ENCODE measurements at regions not wholly inside any gene's neighbourhood (a gene's known extent, or its start where the extent isn't known, plus 50 kb on each side); places are given as distances from the start of the nearest gene placed in this dataset.

GRCh38 chr5:28903643-28904042 lies 1865.3 kb upstream of the CDH9 start:
- Histone ChIP-seq H2BK120ac (ENCODE audit: low read depth, low read length) (no peak overlapping the region), H2AK5ac (ENCODE audit: low read length, severe bottlenecking) (no peak overlapping the region), H3K4me1 (ENCODE audit: control insufficient read depth, insufficient read depth, low read depth, low read length) (no peaks in the 10 kb centered on the region), H3K4me2 (ENCODE audit: low read length, poor library complexity, severe bottlenecking) (no peak overlapping the region), H2BK12ac (ENCODE audit: low read length in 2 of 2) (no peak overlapping the region), H2AFZ (ENCODE audit: low read depth, low read length) (no peak overlapping the region), H4K91ac (ENCODE audit: low read length) (no peak overlapping the region), H3K4ac (ENCODE audit: low read depth in 1 of 2, low read length in 2 of 2) (no peak overlapping the region), H4K8ac (ENCODE audit: low read length) (no peak overlapping the region), H3K4me3 (ENCODE audit: insufficient read depth in 1 of 2, low read depth in 1 of 2, low read length in 2 of 2) (no peak overlapping the region), H3K27ac (ENCODE audit: low read length, poor library complexity, severe bottlenecking) (no peak overlapping the region), H3K36me3 (ENCODE audit: control insufficient read depth in 1 of 2, insufficient read depth in 2 of 2, low read depth in 1 of 2, low read length in 2 of 2) (no peaks in the 10 kb centered on the region), H3K14ac (ENCODE audit: low read length in 2 of 2) (no peak overlapping the region), H3K27me3 (ENCODE audit: control insufficient read depth in 1 of 2, insufficient read depth in 1 of 2, low read length in 2 of 2) (no peaks in the 10 kb centered on the region), H2BK5ac (ENCODE audit: low read depth, low read length, poor library complexity, severe bottlenecking) (no peak overlapping the region), H3K79me1 (replicated peaks; ENCODE audit: low read length, poor library complexity, severe bottlenecking) (no peaks in the 10 kb centered on the region), H2BK15ac (ENCODE audit: low read depth, poor library complexity, severe bottlenecking) (no peak overlapping the region), H3K9ac (ENCODE audit: low read length) (no peak overlapping the region), H3K18ac (ENCODE audit: low read depth in 1 of 2, low read length in 2 of 2) (no peak overlapping the region), H3K23ac (ENCODE audit: low read length in 2 of 2) (no peak overlapping the region), H3K9me3 (ENCODE audit: control insufficient read depth, low read length) (no peaks in the 10 kb centered on the region)
- DNase-seq = no peak

GRCh38 chr5:28896949-28897348 lies 1858.6 kb upstream of the CDH9 start:
- Histone ChIP-seq H3K14ac (ENCODE audit: low read length in 2 of 2) (no peak overlapping the region), H2BK5ac (ENCODE audit: low read depth, low read length, poor library complexity, severe bottlenecking) (no peak overlapping the region), H3K23ac (ENCODE audit: low read length in 2 of 2) (no peak overlapping the region), H3K4me2 (ENCODE audit: low read length, poor library complexity, severe bottlenecking) (no peak overlapping the region), H3K27ac (ENCODE audit: low read length, poor library complexity, severe bottlenecking) (no peak overlapping the region), H2BK15ac (ENCODE audit: low read depth, poor library complexity, severe bottlenecking) (no peak overlapping the region), H2BK120ac (ENCODE audit: low read depth, low read length) (no peak overlapping the region), H3K36me3 (ENCODE audit: control insufficient read depth in 1 of 2, insufficient read depth in 2 of 2, low read depth in 1 of 2, low read length in 2 of 2) (no peaks in the 10 kb centered on the region), H2AFZ (ENCODE audit: low read depth, low read length) (no peak overlapping the region), H3K27me3 (ENCODE audit: control insufficient read depth in 1 of 2, insufficient read depth in 1 of 2, low read length in 2 of 2) (no peaks in the 10 kb centered on the region), H4K8ac (ENCODE audit: low read length) (no peak overlapping the region), H3K9me3 (ENCODE audit: control insufficient read depth, low read length) (no peaks in the 10 kb centered on the region), H3K18ac (ENCODE audit: low read depth in 1 of 2, low read length in 2 of 2) (no peak overlapping the region), H3K9ac (ENCODE audit: low read length) (no peak overlapping the region), H2BK12ac (ENCODE audit: low read length in 2 of 2) (no peak overlapping the region), H3K79me1 (replicated peaks; ENCODE audit: low read length, poor library complexity, severe bottlenecking) (no peaks in the 10 kb centered on the region), H4K91ac (ENCODE audit: low read length) (no peak overlapping the region), H3K4me1 (ENCODE audit: control insufficient read depth, insufficient read depth, low read depth, low read length) (no peaks in the 10 kb centered on the region), H3K4ac (ENCODE audit: low read depth in 1 of 2, low read length in 2 of 2) (no peak overlapping the region), H2AK5ac (ENCODE audit: low read length, severe bottlenecking) (no peak overlapping the region), H3K4me3 (ENCODE audit: insufficient read depth in 1 of 2, low read depth in 1 of 2, low read length in 2 of 2) (no peak overlapping the region)
- peak; percentile 1 for DNase-seq

- Histone ChIP-seq H2BK15ac (ENCODE audit: low read depth, poor library complexity, severe bottlenecking) (no peak overlapping the region), H3K27me3 (ENCODE audit: control insufficient read depth in 1 of 2, insufficient read depth in 1 of 2, low read length in 2 of 2) (no peaks in the 10 kb centered on the region), H3K27ac (ENCODE audit: low read length, poor library complexity, severe bottlenecking) (no peak overlapping the region), H3K4me1 (ENCODE audit: control insufficient read depth, insufficient read depth, low read depth, low read length) (no peaks in the 10 kb centered on the region), H3K4me2 (ENCODE audit: low read length, poor library complexity, severe bottlenecking) (no peak overlapping the region), H3K4ac (ENCODE audit: low read depth in 1 of 2, low read length in 2 of 2) (no peak overlapping the region), H2BK120ac (ENCODE audit: low read depth, low read length) (no peak overlapping the region), H3K23ac (ENCODE audit: low read length in 2 of 2) (no peak overlapping the region), H3K9me3 (ENCODE audit: control insufficient read depth, low read length) (peaks cover 40% of the 10 kb centered on the region), H2AFZ (ENCODE audit: low read depth, low read length) (no peak overlapping the region), H2BK12ac (ENCODE audit: low read length in 2 of 2) (no peak overlapping the region), H3K9ac (ENCODE audit: low read length) (no peak overlapping the region), H4K91ac (ENCODE audit: low read length) (no peak overlapping the region), H2BK5ac (ENCODE audit: low read depth, low read length, poor library complexity, severe bottlenecking) (no peak overlapping the region), H4K8ac (ENCODE audit: low read length) (no peak overlapping the region), H3K14ac (ENCODE audit: low read length in 2 of 2) (no peak overlapping the region), H3K79me1 (replicated peaks; ENCODE audit: low read length, poor library complexity, severe bottlenecking) (no peaks in the 10 kb centered on the region), H3K18ac (ENCODE audit: low read depth in 1 of 2, low read length in 2 of 2) (no peak overlapping the region), H3K36me3 (ENCODE audit: control insufficient read depth in 1 of 2, insufficient read depth in 2 of 2, low read depth in 1 of 2, low read length in 2 of 2) (no peaks in the 10 kb centered on the region), H3K4me3 (ENCODE audit: insufficient read depth in 1 of 2, low read depth in 1 of 2, low read length in 2 of 2) (no peak overlapping the region), H2AK5ac (ENCODE audit: low read length, severe bottlenecking) (no peak overlapping the region)
- no peak for DNase-seq
- no CpG with 5 or more reads among the region's 1 CpG for WGBS
Measured at GRCh38 chr5:28880936-28881335, 1842.5 kb upstream of the CDH9 start.

GRCh38 chr5:28877050-28877449 lies 1838.7 kb upstream of the CDH9 start:
- H3K79me1 ChIP-seq (replicated peaks; ENCODE audit: low read length, poor library complexity, severe bottlenecking) = no peaks in the 10 kb centered on the region
- no peak overlapping the region for H3K18ac ChIP-seq (ENCODE audit: low read depth in 1 of 2, low read length in 2 of 2)
- no peak overlapping the region for H3K9ac ChIP-seq (ENCODE audit: low read length)
- no peak overlapping the region for H2AK5ac ChIP-seq (ENCODE audit: low read length, severe bottlenecking)
- peaks cover 9% of the 10 kb centered on the region for H3K9me3 ChIP-seq (ENCODE audit: control insufficient read depth, low read length)
- H2BK120ac ChIP-seq (ENCODE audit: low read depth, low read length) = no peak overlapping the region
- DNase-seq = no peak
- no peak overlapping the region for H3K4me3 ChIP-seq (ENCODE audit: insufficient read depth in 1 of 2, low read depth in 1 of 2, low read length in 2 of 2)
- H3K4me2 ChIP-seq (ENCODE audit: low read length, poor library complexity, severe bottlenecking) = no peak overlapping the region
- no peak overlapping the region for H2BK5ac ChIP-seq (ENCODE audit: low read depth, low read length, poor library complexity, severe bottlenecking)
- no peaks in the 10 kb centered on the region for H3K27me3 ChIP-seq (ENCODE audit: control insufficient read depth in 1 of 2, insufficient read depth in 1 of 2, low read length in 2 of 2)
- H3K4ac ChIP-seq (ENCODE audit: low read depth in 1 of 2, low read length in 2 of 2) = no peak overlapping the region
- no peak overlapping the region for H4K8ac ChIP-seq (ENCODE audit: low read length)
- no peak overlapping the region for H2BK12ac ChIP-seq (ENCODE audit: low read length in 2 of 2)
- no peak overlapping the region for H3K14ac ChIP-seq (ENCODE audit: low read length in 2 of 2)
- H2AFZ ChIP-seq (ENCODE audit: low read depth, low read length) = no peak overlapping the region
- no peak overlapping the region for H3K27ac ChIP-seq (ENCODE audit: low read length, poor library complexity, severe bottlenecking)
- no peak overlapping the region for H2BK15ac ChIP-seq (ENCODE audit: low read depth, poor library complexity, severe bottlenecking)
- no peak overlapping the region for H4K91ac ChIP-seq (ENCODE audit: low read length)
- H3K4me1 ChIP-seq (ENCODE audit: control insufficient read depth, insufficient read depth, low read depth, low read length) = no peaks in the 10 kb centered on the region
- no peaks in the 10 kb centered on the region for H3K36me3 ChIP-seq (ENCODE audit: control insufficient read depth in 1 of 2, insufficient read depth in 2 of 2, low read depth in 1 of 2, low read length in 2 of 2)
- H3K23ac ChIP-seq (ENCODE audit: low read length in 2 of 2) = no peak overlapping the region
